ENCODE measurements at regions not wholly inside any gene's neighbourhood (a gene's known extent, or its start where the extent isn't known, plus 50 kb on each side); places are given as distances from the start of the nearest gene placed in this dataset.

- TF ChIP-seq, protein P1, sequence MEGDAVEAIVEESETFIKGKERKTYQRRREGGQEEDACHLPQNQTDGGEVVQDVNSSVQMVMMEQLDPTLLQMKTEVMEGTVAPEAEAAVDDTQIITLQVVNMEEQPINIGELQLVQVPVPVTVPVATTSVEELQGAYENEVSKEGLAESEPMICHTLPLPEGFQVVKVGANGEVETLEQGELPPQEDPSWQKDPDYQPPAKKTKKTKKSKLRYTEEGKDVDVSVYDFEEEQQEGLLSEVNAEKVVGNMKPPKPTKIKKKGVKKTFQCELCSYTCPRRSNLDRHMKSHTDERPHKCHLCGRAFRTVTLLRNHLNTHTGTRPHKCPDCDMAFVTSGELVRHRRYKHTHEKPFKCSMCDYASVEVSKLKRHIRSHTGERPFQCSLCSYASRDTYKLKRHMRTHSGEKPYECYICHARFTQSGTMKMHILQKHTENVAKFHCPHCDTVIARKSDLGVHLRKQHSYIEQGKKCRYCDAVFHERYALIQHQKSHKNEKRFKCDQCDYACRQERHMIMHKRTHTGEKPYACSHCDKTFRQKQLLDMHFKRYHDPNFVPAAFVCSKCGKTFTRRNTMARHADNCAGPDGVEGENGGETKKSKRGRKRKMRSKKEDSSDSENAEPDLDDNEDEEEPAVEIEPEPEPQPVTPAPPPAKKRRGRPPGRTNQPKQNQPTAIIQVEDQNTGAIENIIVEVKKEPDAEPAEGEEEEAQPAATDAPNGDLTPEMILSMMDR (optimal IDR thresholded peaks at IDR 0.05 in 1 of 3, IDR thresholded peaks at IDR 0.05 in 1 of 3, conservative IDR thresholded peaks at IDR 0.05 in 1 of 3; ENCODE audit: extremely low read depth in 1 of 3, insufficient read depth in 2 of 3, low read length in 3 of 3), result no peak
- TF ChIP-seq EZH2 (IDR thresholded peaks at IDR 0.05; ENCODE audit: low read length), result no peak
Observed at GRCh38 chr3:147943265-147943945, 534.2 kb downstream of the ZIC1 start.

Data from keratinocyte (primary cell).